Neural progenitor cell (in vitro differentiated cells): ENCODE measurements at regions not wholly inside any gene's neighbourhood (a gene's known extent, or its start where the extent isn't known, plus 50 kb on each side); places are given as distances from the start of the nearest gene placed in this dataset.

Experiments
- CTCF ChIP-seq: fragments of 200-600 bp; sonication (generic); IDR thresholded peaks from 2 replicates; pipeline ENCODE4 v1.5.1; 2017; ENCODE audit warnings: antibody characterized with exemption, mild to moderate bottlenecking
- EZH2 ChIP-seq: fragments of 200-600 bp; sonication (generic); IDR thresholded peaks from 2 replicates; pipeline ENCODE4 v1.6.1; 2017; ENCODE audit warnings: antibody characterized with exemption, mild to moderate bottlenecking, moderate library complexity

DNA sequence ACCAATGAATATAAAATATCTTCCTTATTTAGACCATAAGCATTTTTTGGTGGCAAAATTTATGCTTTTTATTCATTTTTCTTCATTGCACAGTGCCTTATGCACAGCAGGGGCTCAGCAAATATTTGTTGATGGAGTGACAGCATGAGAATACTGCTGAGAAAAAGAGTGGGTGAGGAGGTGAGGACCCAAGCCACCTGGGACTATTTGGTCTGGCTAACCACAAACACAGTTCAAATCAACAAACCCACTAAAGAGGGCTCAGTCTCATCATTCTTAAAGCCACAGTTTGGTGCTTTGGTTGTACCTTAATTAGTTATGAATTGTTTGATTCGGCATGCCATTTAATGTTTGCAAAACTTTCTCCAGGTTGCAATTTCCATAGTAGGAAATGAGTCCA is 183.5 kb upstream of the ZNF521 start:
- TF ChIP-seq CTCF (no peak), EZH2 (no peak)
